Myocyte (in vitro differentiated cells): ENCODE measurements at regions not wholly inside any gene's neighbourhood (a gene's known extent, or its start where the extent isn't known, plus 50 kb on each side); places are given as distances from the start of the nearest gene placed in this dataset.
"Not testable (repeated sequence)": the region's sequence is repeated elsewhere in the genome, so short reads cannot be mapped to it uniquely, and the experiment has no call there.

Source experiments
- DNase-seq: peaks from one replicate; pipeline ENCODE4 v3.0.0-alpha.2; 2012; ENCODE audit warnings: low read depth

DNA sequence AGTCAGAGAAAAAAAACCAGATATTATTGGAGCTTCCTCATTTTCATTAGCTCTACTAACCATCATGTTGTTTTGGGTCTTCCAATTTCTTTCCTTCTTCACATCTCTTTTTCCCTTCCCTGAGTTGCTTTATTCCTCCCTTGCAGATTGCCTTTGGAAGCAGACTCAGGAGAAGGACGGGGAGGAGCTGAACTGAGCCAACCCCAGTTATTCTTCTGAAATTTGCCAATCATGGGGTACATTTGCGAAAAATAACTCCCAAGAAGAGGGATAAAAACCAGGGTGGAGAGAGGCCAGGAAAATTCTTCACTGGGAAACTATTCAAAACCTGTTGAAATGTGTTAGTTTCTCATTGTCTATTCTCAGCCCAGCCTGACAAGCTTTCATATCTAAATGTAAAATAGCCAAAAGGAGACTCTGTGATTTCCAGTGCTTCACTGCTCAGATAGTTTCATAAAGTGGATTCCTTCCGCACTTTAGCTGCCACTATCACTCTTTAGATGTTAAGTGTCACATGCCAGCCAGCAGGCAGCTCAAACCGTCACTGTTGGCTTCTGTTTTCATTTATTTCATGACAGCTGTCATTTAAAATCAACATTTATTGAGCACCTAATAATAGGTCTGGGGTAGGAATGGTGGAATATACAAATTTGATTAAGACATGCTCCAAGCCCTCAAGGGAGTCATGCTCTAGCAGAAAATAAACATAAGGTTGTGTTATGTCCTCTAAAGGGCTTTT lies 204.5 kb downstream of the SREK1 start:
- DNase-seq = no peak

GRCh38 chr5:66351813-66352212 lies 207.7 kb downstream of the SREK1 start:
- DNase-seq = no peak

DNA sequence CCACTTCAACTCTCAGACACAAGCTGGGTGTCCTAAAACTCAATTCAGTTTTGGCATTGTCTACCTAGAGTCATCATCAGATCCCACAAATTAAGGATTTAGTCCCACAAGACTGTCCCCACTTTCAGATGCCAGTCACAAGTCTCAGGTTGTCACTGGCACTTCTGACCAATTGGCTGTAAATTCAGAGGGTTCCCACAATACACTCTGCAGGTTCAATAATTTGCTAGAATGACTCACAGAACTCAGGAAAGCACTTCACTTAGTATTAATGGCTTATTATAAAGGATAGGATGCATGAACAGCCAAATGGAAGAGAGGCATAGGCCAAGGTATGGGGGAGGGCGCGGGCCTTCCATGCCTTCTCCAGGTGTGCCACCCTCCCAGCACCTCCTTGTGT lies 209.1 kb downstream of the SREK1 start:
- DNase-seq = no peak

GRCh38 chr5:66354422-66354821 lies 210.3 kb downstream of the SREK1 start:
- no peak for DNase-seq

DNA sequence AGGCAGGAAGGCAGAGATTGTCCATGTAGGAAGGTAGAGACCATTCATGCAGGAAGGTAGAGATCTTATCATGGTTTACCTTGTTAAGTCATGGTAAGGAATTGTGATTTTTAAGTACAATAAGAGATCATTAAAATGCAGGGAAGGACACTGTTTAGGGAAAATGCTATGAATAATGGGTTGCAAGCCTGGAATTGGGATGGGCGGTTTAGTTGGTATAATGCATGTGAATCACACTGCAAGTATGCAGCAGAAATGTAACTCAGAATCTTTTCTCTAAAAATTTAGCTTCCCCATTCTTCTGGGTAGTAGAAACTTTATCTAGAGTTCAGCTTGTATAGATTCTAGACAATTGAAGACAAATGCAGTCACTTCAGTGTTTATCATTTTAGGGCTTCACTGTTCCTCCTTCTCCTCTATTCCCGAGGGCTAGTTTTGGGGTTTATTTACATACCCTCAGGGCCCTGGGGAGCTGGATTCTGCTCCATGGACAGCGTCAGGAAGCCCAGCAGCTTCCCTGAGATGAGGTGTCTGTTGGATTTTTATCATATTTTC lies 212.0 kb downstream of the SREK1 start:
- no peak for DNase-seq

DNA sequence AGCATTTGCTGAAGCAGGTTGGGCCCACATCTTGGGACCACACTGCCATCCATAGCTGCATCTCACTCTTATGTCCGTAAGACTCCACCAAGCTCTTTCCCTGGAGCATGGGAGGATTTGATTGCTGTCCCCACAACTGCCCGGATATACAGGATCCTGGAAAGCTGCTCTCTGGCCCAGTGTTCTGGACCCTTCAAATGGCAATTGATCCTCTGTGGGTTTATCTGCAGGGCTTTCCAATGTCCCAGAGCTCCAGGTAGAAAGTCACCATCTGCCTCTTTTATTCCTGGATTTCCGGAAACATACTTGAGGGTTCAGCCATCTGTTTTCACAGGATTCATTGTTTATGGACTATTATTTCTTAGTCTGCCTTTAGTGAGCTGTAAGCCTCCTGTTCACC lies 214.6 kb downstream of the SREK1 start:
- DNase-seq = no peak

- no peak for DNase-seq
These were observed 217.0 kb downstream of the SREK1 start for GRCh38 chr5:66361070-66361469.

GRCh38 chr5:66362046-66362445 lies 217.9 kb downstream of the SREK1 start:
- DNase-seq = no peak

GRCh38 chr5:66362687-66363086 lies 218.6 kb downstream of the SREK1 start:
- DNase-seq = no peak

DNA sequence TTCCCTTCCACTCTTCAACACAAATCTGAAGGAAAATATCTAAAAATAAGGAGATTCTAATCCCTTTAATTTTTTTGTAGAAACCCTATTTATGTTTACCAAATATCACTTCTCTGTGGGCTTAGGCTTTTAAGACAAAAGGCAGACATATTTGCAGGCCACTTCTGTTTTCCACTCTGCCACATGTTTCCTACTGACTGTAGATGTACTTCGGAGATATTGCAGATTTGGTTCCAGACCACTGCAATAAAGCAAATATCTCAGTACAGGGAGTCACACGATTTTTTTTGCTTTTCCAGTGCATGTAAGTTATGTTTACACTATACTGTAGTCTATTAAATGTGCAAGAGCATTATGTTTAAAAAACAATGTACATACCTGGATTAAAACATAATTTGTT lies 219.0 kb downstream of the SREK1 start:
- DNase-seq = no peak

DNA sequence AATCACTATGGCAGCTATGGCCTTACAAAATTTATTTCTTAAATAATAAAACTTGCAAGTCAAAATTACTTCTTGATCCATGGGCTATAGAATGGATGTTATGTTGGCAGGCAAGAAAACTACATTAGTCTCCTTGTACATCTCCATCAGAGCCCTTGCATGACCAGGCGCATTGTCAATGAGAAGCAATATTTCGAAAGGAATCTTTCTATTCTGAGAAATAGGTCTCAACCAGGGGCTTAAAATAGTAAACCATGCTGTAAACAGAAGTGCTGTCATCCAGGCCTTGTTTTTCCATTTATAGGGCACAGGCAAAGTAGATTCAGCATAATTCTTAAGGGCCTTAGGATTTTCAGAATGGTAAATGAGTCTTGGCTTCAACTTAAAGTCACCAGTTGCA lies 220.1 kb downstream of the SREK1 start:
- DNase-seq = no peak

DNA sequence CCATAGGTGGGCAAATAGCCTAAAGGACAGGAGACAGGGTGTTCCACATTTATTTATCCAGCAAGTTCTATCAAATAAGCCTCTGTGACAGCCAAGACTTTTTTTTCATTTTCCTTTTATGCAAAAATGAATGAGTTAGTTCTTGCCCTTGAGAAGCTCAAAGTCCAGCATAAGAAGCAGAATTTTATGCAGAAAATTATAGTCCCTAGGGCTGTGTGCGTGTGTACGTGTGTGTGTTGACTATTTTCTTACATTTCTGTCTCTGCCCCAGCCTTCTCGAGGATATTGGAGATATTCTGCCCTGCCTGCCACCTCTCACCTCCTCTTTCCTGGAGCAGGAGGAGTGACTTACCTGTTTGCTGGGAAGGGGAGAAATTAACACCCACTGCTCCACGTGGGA lies 221.9 kb downstream of the SREK1 start:
- no peak for DNase-seq

DNA sequence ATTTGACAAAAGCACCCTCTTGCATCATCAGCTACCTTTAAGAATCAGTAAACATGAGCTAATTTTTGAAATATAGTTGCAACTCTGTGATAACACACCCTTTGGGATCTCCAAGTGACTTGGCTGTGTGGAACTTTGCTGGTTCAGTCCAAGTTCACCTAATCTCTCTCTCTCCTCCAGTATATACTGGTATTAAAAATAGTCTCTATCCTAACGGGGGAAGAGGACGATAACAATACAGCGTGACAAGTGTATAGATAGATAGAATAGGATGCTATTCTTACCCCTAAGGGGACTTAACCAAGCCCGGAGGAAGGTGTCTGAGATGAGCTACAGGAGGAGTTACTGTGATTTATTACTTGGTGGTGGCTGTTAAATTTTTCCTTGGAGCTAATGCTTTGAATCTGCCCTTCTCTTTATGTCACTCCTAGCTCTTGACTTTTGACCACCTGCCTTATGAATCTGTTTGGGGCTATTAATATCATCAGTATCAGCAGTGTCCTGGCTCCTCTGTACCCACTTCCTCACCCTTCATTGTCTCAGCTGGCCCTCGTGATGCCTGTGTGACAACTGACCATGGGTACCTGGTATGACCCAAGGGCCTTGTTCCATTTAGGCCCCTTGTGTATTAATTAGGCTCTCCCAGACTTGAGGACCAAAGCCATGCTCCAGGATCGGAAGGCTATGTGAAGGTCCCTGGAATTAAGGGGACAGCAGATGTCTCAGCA lies 223.9 kb downstream of the SREK1 start:
- DNase-seq = no peak

- DNase-seq = no peak
These were observed 224.7 kb downstream of the SREK1 start for GRCh38 chr5:66368811-66369210.

DNA sequence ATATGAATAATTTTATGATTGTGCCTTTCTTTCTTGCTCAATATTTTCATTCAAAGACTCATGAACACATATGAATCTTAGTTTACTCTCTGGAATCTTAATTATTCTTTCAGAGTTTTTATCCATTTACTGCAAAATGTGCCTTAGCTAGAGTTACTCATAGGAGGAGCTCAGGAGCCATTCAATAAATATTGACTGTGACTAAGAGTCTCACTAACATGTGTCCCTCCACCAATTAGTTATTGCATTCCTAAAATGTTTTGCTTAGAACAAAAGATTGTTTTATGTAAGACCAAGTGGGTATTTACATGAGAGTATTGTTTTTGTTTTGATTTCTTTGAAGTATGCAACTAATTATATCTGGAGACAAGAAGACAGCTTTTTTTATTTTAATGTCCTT lies 218.4 kb upstream of the MAST4 start:
- no peak for DNase-seq

DNA sequence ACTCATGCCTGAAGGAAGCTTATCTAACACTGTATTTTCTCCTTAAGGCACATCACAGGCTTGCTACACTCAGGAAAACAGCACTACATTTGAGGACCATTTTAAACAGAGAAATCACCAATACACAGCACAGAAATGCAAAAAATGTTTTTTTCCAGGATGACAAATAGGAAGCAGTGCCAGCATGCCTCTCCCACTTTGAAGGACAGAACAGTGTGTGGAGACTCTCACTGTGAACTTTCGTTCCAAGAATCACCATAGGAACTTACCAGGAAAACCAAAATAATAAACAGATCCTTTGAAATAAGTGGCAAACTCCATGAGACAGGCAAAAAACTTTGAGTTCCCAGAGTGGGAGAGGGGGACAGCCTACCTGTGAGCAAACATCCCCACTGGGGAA lies 217.8 kb upstream of the MAST4 start:
- DNase-seq = no peak

DNA sequence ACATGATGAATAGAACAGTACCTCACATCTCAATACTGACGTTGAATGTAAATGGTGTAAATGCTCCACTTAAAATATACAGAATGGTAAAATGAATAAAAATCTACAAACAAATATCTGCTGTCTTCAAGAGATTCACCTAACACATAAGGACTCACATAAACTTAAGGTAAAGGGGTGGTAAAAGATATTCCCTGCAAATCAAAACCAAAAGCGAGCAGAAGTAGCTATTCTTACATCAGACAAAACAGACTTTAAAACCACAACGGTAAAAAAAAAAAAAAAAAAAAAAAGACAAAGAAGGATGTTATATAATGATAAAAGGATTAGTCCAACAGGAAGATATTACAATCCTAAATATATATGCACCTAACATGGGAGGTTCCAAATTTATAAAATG lies 214.0 kb upstream of the MAST4 start:
- no peak for DNase-seq

- DNase-seq = not testable (repeated sequence)
These were observed 191.0 kb upstream of the MAST4 start for GRCh38 chr5:66405145-66405544.

DNA sequence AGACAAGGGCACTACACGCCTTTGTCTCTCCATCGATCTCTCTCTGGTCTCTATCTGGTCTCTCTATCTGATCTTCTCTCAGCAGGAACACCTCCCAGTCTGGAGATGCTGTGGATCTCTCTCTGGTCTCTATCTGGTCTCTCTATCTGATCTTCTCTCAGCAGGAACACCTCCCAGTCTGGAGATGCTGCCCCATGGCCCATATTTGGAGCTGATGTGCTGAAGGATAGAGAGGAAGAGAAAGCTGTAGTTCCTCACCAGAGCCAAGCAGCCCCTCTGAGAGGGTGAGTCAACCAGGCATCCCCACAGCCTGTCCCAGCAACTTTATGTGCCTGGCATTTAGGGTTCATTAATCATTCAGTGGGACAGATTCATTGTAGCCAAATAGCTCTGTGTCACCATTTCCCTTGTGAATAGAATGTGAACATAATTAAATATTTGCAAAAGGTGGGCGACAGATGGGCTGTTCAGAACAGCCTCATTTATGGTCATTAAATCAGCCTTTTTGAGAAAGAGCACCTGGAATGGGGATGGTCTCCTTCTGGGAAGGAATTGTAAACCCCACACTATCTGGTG lies 189.3 kb upstream of the MAST4 start:
- DNase-seq = no peak

DNA sequence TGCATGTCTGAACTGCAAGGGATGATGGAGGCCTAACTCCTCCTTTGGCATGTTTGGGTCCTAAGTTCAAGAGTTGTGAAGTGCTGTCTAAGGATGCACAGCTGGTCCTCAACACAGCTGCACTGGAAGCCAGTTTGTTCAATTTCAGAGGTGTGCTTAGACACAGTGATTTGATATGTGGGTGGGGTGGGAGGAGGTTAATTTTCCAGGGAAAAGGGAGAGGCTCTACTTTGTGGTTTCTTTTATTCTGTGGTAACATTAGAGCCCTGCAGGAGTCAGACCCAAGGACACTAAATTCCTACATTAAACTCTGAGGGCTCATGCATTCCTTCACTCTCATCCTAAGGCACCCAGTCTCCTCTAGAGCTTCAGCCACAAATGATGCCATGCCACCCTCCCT lies 188.4 kb upstream of the MAST4 start:
- no peak for DNase-seq

GRCh38 chr5:66408576-66408975 lies 187.6 kb upstream of the MAST4 start:
- no peak for DNase-seq

DNA sequence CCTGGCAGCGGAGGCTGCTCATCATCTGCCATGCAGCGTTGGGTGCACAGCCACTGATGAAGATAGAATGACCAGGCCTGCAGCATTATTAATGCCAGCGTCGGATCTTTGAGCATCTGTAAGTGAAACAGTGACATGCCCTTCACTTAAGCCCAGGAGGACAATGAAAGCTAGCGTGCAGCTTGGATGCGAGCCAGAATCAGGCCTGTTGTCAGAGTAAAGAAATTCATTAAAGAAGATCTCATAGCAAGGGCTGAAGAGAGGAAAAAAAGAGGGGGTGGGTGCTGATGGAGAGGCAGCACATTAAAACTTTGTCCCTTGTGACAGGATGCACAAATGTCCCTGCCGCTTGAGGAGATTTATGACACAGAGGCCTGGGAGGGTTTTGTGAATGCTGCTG lies 186.1 kb upstream of the MAST4 start:
- DNase-seq = no peak
